Putamen (tissue), 1 donor: ENCODE measurements at regions not wholly inside any gene's neighbourhood (a gene's known extent, or its start where the extent isn't known, plus 50 kb on each side); places are given as distances from the start of the nearest gene placed in this dataset.

Experiments
- DNase-seq: peaks from one replicate; pipeline ENCODE4 v3.0.0-alpha.2; 2016; ENCODE audit warnings: low spot score

- no peak for DNase-seq
These were observed 1289.6 kb downstream of the NSUN3 start for GRCh38 chr3:95352471-95352870.

GRCh38 chr3:95354489-95354888 is 1291.6 kb downstream of the NSUN3 start:
- DNase-seq, result no peak

GRCh38 chr3:95356764-95357501 is 1294.1 kb downstream of the NSUN3 start:
- DNase-seq, result no peak

- no peak for DNase-seq
These were observed 1324.6 kb downstream of the NSUN3 start for GRCh38 chr3:95387242-95388021.

GRCh38 chr3:95389725-95390313 is 1327.0 kb downstream of the NSUN3 start:
- no peak for DNase-seq

GRCh38 chr3:95394286-95394685 is 1331.4 kb downstream of the NSUN3 start:
- DNase-seq, result no peak

- DNase-seq, result no peak
These were observed 1336.7 kb downstream of the NSUN3 start for GRCh38 chr3:95399585-95399984.

GRCh38 chr3:95401693-95402092 is 1338.8 kb downstream of the NSUN3 start:
- DNase-seq, result no peak

- DNase-seq, result no peak
These were observed 1345.0 kb downstream of the NSUN3 start for GRCh38 chr3:95407709-95408463.

GRCh38 chr3:95408464-95408862 is 1345.6 kb downstream of the NSUN3 start:
- DNase-seq, result no peak

GRCh38 chr3:95418251-95418650 is 1355.4 kb downstream of the NSUN3 start:
- DNase-seq, result no peak

- DNase-seq, result no peak
These were observed 1361.4 kb downstream of the NSUN3 start for GRCh38 chr3:95424279-95424678.

- DNase-seq, result no peak
These were observed 1371.6 kb downstream of the NSUN3 start for GRCh38 chr3:95434491-95434890.

GRCh38 chr3:95437409-95437808 is 1374.5 kb downstream of the NSUN3 start:
- no peak for DNase-seq

GRCh38 chr3:95438274-95438673 is 1375.4 kb downstream of the NSUN3 start:
- DNase-seq, result no peak

GRCh38 chr3:95442766-95443165 is 1371.6 kb upstream of the EPHA6 start:
- no peak for DNase-seq

- DNase-seq, result no peak
These were observed 1364.6 kb upstream of the EPHA6 start for GRCh38 chr3:95449841-95450240.

GRCh38 chr3:95453242-95453641 is 1361.2 kb upstream of the EPHA6 start:
- no peak for DNase-seq

GRCh38 chr3:95456835-95457234 is 1357.6 kb upstream of the EPHA6 start:
- DNase-seq, result no peak

- no peak for DNase-seq
These were observed 1354.7 kb upstream of the EPHA6 start for GRCh38 chr3:95459706-95460105.

- DNase-seq, result no peak
These were observed 1354.1 kb upstream of the EPHA6 start for GRCh38 chr3:95460274-95460673.

GRCh38 chr3:95462161-95462560 is 1352.2 kb upstream of the EPHA6 start:
- DNase-seq, result no peak
